Iris pigment epithelial cell (primary cell): ENCODE measurements at regions not wholly inside any gene's neighbourhood (a gene's known extent, or its start where the extent isn't known, plus 50 kb on each side); places are given as distances from the start of the nearest gene placed in this dataset.

Experiments
- DNase-seq: peaks from one replicate; pipeline ENCODE4 v3.0.0-alpha.2; 2011; ENCODE audit warnings: low read depth

GRCh38 chr3:180829409-180830405 lies 82.8 kb upstream of the FXR1 start:
- DNase-seq: no peak

- no peak for DNase-seq
Observed at GRCh38 chr3:180835501-180835900, 77.0 kb upstream of the FXR1 start.

- DNase-seq: no peak
Observed at GRCh38 chr3:180836766-180837165, 75.7 kb upstream of the FXR1 start.

- no peak for DNase-seq
Observed at GRCh38 chr3:180854887-180855286, 57.6 kb upstream of the FXR1 start.

GRCh38 chr3:180855364-180855763 lies 57.1 kb upstream of the FXR1 start:
- no peak for DNase-seq

- no peak for DNase-seq
Observed at GRCh38 chr3:180855956-180856355, 56.5 kb upstream of the FXR1 start.

GRCh38 chr3:180860180-180860858 lies 52.2 kb upstream of the FXR1 start:
- DNase-seq: no peak
